GM18909 (cell line): ENCODE measurements at regions not wholly inside any gene's neighbourhood (a gene's known extent, or its start where the extent isn't known, plus 50 kb on each side); places are given as distances from the start of the nearest gene placed in this dataset.
"Not testable (repeated sequence)": the region's sequence is repeated elsewhere in the genome, so short reads cannot be mapped to it uniquely, and the experiment has no call there.

Experiments used
- ATAC-seq: cut with Tn5 transposase; IDR thresholded peaks from one replicate; pipeline ENCODE4 v1.9.1; 2021; ENCODE audit warnings: mild to moderate bottlenecking; ENCODE audit not compliant: unreplicated experiment, poor library complexity

GRCh38 chr11:81255895-81256294, 1477.8 kb downstream of the FAM181B start:
- ATAC-seq: no peak

DNA sequence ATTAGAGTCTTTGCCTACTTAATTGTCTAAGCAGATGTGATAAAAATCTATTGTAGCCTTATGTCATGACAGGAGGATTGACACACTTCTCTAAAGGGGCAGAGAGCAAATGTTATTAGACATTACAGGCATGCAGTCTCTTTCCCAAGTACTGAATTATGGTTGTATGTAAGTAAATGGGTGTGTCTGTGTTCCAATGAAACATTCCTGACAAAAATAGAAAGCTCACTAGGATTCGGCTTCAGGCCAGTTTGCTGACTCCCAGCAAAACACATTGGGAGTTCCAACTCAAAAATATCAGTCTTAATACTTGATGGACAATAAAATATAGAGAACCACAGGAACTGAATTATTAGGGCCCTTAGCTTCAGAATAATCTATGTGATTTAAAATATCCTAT, 1480.4 kb downstream of the FAM181B start:
- no peak for ATAC-seq

DNA sequence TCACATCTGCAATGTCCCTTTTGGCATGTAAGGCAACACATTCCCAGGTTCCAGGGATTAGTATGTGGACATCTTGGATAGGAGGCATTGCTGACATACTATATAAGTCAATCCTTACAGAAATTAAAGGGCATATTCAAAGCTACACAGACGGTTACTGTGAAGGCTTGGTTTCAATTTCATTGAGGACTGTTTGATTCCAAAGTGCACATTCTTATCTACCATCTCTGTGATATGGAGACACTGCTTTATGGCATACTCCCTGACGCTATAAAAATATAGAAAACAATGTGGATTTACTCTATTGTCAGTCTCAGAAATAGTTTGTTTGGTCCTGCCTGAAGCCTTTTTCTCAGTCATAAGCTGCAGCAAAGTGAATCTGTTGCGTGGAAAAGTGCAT, 1486.7 kb downstream of the FAM181B start:
- no peak for ATAC-seq

DNA sequence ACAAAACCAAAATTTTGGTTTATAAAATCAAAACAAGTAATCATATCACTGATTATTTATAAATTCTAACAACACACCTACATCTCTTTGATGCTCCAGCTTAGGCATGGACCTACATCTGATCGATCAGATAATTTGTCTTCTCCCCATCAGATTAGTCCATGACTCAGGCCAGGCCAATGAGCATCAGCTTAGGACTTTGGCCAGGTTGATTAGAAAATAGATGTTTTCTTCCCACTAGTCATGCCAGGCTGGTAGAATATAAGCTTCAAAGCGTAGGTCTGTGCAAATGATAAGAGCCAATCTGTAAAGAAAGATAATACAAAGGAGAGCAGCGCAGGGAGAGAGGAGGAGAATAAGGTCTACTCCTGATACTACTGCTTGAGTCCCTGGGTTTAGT, 1487.9 kb downstream of the FAM181B start:
- no peak for ATAC-seq

DNA sequence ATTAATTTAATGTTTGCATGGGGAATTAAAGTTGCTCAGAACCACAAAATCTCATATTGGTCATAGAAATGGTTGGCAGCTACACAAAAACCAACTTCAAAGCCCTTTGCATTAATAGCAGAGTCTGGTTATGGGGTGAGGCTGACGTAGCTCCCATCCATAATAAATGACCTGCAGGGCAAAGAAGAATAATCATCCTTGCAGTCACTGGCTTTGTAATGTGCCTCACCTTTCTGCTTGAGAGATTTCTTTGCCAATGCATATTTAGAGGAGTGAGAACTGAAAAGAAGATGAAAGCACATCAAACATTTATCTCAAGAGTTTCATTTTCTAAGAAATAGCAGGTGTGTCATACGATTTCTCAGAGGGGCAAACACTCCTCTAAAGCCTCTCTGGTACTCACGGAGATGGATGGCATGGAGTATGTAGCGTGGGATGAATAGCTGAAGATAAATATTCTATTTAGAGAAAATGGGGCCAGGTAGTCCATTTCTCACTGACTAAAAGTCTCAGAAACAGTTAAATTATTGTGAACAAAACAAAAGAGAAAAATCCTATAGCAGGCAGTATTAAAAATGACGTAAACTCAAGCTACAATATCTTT, 1491.9 kb downstream of the FAM181B start:
- ATAC-seq: no peak

DNA sequence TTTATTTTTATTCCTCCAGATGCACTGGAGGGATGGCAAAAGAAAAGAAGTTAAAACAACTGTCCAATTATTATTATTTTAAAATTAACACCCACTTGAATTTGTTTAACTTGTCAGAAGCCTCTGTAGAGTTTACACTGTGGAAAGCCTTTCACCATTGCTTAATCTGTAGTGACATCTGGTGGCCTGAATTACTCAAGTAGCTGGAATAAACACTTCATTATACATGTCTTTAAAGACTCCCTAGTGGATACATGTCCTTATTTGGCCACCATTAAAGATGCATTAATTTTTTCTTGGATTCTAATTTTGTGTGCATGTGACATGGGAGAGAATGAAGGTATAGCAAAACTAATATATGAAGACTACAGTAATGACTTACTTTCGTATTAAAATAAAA, 1496.5 kb downstream of the FAM181B start:
- no peak for ATAC-seq

GRCh38 chr11:81227409-81227808, 1506.3 kb downstream of the FAM181B start:
- not testable (repeated sequence) for ATAC-seq

DNA sequence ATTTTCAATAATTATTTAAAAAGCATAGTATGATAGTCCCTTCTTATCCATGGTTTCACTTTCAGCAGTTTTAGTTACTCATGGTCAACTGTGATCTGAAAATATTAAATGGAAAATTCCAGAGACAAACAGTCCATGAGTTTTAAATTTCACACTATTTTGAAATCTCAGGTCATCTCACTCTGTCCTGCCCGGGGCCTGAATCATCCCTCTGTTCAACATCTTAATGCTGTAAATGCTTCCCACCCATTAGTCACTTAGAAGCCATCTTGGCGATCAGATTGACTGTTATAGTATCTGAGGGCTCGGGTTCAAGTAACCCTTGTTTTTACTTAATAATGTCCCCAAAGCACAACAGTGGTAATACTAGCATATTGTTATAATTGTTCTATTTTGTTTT, 1509.3 kb downstream of the FAM181B start:
- no peak for ATAC-seq

DNA sequence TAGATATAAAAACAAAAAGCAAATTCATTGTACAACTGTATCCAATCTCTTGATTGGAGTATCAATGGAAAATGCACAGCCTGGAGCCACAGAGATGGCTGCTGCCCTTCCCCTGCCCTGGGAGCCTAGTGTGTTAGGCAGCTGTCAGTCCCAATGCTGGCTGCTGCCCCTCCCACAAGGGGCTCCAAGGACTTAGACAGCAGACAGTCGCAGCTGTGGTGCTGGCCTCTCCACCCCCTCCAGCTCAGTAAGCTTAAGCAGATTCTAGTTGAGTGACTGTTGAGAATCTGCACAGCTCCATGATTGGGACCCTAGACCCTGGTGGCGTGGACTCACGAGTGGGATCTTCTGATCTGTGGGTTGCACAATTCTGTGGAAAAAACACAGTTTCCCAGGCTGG, 1511.2 kb downstream of the FAM181B start:
- no peak for ATAC-seq

DNA sequence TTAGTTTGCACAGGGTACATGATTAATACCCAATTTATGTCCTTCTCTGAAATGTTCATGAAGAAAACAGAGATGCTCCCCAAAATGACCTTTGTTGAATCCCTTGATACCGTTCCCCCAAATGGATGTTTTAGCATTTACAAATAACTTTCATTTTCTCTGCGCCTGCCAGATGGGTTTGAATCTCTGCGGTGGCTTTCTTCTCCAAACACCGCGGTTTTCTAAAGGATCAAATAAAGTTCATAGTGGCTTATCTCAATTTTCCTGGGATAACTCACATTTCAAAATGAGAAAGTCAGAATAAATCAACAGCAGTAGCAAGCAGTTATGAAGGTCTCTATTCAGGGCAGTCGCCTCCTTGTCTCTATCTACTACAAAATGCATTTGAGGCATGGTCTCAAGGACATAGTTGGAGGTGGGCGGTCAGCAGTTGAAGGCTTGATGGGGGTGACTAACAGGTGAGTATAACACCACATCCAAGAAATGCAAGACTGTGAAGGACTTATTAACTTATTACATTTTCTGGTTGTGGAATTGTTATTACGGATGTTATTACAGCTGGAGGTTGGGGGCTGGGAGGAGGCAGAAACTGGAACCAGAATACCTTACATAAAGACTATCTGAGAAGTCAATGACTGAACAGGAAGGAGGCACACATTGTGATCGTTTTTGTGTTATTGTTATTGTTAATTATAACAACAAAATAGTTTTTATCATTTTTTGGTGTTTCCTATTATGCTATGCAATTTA, 1513.3 kb downstream of the FAM181B start:
- no peak for ATAC-seq

DNA sequence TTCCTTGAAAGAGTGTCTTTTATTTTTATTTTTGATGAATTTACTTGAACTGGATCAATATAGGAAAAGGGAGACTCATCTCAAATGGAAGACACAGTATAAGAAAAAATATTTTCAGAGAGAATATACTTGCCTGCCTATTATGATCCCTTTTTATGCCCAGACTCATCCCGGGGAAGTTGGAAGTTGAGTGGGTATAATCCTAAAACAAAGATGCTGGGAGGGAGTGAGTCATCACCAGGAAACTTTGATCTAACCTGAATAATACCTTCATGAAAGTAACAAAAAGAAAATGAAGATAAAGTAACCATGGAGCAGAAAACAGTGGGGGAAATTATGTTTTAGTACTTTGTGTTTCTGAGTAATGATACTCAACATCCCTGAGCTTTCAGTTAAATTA, 1514.0 kb downstream of the FAM181B start:
- ATAC-seq: no peak

DNA sequence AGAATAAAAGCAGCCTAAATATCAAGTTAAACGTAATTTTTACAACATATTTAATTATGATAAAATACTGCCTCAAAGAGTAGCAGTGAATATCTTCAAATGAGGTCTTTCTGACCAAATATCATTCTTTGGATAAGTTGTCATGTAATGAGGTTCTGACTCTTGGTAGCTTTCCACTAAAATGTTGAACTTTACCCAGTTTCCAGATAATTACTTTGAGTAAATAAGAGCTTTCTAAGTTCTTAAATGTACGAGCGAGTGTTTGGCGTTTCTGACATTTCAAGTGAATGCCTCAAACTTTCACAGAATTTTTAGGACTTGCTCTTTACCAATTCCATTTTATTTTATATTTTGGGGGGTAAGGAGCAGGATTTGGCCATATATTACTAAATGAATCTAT, 1515.2 kb downstream of the FAM181B start:
- no peak for ATAC-seq

DNA sequence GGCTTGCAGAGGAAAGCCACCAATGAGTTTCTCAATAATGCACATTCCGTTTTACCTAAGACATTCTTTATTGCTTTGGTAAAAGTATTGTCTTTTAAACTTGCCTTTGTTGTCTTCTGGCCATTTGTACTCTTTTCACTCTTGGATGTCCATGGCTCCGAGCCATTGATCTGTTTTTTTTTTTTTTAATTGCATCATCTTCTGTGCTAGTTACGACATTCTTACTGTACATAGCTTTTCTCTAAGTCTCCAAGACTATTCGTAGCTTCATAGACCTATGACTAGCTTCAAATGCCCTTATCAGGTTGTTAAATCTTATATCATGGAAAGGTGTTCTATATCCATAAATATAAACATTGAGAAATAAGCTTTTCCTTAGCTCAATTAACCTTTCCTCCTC, 1522.6 kb downstream of the FAM181B start:
- no peak for ATAC-seq

GRCh38 chr11:81207421-81208054, 1526.1 kb downstream of the FAM181B start:
- no peak for ATAC-seq

- no peak for ATAC-seq
Measured at GRCh38 chr11:81203876-81204275, 1529.8 kb downstream of the FAM181B start.

GRCh38 chr11:81197396-81197795, 1536.3 kb downstream of the FAM181B start:
- no peak for ATAC-seq

DNA sequence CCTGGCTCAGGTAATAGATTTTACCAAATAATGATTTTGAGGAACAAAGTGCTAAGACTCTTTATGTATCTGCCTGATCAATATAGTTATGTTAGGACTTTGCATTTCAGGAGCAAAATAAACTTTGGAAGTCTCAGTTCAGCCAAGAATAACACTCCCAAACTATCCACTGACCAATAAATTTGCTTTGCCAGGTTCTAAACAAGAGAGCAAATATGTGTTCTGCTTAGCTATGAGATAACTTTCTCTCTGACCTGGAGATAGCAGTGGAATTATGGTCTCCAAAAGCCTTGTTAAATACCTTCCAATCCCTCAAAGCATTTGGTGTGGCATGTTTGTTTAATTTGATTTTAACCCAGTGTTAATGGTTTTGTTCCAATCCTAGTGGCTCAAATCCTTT, 1541.1 kb downstream of the FAM181B start:
- no peak for ATAC-seq

- ATAC-seq: no peak
Measured at GRCh38 chr11:81190546-81190945, 1543.1 kb downstream of the FAM181B start.

DNA sequence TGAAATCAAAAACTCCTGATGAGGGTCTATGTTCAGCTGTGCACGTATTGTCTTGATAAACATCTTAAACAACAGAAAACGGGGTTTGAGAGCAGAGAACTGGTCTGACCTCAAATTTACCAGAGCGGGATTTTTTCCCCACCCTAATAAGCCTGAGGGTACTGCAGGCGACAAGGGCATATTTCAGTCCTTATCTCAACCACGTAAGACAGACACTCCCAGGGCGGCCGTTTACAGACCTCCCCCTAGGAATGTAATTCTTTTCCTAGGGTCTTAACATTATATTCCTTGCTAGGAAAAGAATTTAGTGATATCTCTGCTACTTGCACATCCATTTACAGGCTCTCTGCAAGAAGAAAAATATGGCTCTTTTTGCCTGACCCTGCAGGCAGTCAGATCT, 1546.6 kb downstream of the FAM181B start:
- not testable (repeated sequence) for ATAC-seq

- ATAC-seq: no peak
Measured at GRCh38 chr11:81174646-81175330, 1558.9 kb downstream of the FAM181B start.

DNA sequence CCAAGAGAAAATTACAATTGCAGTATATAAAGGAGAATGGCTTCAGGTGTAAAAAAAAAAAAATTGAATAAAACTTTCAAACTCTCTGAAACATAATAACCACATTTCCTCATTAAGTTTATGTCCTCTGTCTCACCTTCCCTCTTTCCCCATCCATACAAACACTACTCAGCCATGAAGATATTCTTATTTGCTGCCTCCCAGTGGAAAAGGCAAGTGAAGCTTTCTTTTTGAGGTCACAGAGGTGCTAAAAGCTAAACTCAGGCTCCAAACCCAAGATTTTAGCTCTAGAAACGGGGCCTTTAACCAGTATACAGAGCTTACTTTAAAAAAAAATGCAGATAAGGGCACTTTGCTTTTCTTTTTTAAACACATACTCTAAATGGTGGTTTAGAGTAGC, 1568.5 kb downstream of the FAM181B start:
- ATAC-seq: no peak
